Left ventricle myocardium superior (tissue), 1 donor: ENCODE measurements at regions not wholly inside any gene's neighbourhood (a gene's known extent, or its start where the extent isn't known, plus 50 kb on each side); places are given as distances from the start of the nearest gene placed in this dataset.

Source experiments
- ATAC-seq: fragments of 200-7000 bp; cut with Tn5 transposase; one replicate; pipeline ENCODE4 v1.9.1; 2020; ENCODE audit warnings: mild to moderate bottlenecking, moderate library complexity
- DNase-seq: peaks from one replicate; pipeline ENCODE4 v3.0.0-alpha.2; 2020
- intact Hi-C: fragments of 100-400 bp; cut with micrococcal nuclease; formaldehyde crosslinking; loops from one replicate; pipeline ENCODE4 v1.11.0; 2022
- donor health status: DM: no; HTN: yes; CAD: no; lungs with severe emphysema.

DNA sequence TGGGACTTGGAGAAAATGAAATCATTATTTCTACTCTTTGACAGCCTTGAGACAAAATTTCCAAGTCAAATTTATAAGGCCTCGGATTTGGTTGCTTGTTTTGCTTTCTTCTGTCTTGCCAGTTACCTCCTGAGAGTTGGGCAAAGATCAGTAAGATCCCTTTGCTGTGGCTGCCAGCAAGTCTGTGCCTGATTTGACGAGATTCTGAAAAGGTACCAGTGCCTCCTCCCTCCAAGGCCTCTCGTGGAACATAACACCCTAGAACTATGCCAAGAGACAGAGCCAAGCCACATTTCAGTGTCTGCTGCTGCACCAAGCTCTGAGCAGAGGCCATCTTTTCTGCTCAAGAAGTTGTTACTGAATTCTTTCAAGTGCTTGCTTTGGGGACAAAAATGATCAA, 61.0 kb downstream of the GTPBP8 start:
- DNase-seq = no peak
- ATAC-seq = peak; percentile 47
- intact Hi-C loops = loop anchor here (2.0 kb wide), 1 partner anchor 235 kb away; no protein-coding TSS in a partner anchor

- intact Hi-C loops = no loop called here
- DNase-seq (no peak), ATAC-seq (no peak)
These were observed 62.4 kb downstream of the GTPBP8 start for GRCh38 chr3:113053169-113053568.

- ATAC-seq (no peak), DNase-seq (no peak)
- intact Hi-C loops = no loop called here
These were observed 63.8 kb downstream of the GTPBP8 start for GRCh38 chr3:113054552-113054951.

GRCh38 chr3:113055201-113055600, 64.4 kb downstream of the GTPBP8 start:
- intact Hi-C loops = no loop called here
- ATAC-seq (no peak), DNase-seq (no peak)

DNA sequence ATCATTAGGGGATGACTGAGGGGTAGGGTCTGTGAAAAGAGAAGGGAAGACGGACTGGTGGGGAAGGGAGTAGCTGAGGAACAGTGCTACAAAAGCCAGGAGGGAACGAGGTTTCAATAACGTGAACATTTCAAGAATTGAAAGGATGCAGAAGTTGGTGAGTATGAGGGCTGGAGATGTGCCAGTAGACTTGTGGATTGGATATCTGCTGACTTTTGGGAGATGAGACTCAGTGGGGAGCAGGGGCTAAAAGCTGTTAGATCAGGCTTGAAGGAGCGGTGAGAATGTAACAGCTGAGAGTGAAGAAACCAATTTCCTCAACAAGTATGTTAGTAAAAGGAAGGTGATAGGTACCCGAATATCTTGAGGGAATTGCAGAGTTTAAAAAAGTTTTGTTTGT, 65.2 kb downstream of the GTPBP8 start:
- no peak for ATAC-seq
- no peak for DNase-seq
- intact Hi-C loops = no loop called here

- no peak for DNase-seq
- intact Hi-C loops = no loop called here
These were observed 66.3 kb downstream of the GTPBP8 start for GRCh38 chr3:113057117-113057516.

DNA sequence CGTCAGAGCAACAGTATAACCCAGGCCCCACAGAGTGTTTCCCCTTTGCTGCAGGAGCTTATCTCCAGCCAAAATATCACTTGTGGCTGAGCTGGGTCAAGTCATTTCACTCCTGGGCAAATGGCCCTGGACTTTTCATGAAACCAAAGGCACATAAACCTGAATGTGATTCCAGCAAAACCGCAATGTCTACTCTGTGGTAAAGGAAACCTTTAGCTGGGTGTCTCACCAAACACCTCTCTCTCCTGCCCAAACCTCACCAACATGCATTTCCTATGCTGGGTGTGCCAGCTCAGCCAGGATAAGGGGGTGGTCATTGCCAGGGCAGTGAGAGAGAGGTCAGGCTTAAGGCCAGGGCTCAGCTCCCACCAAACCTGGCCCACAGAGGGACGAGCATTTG, 67.4 kb downstream of the GTPBP8 start:
- no peak for ATAC-seq
- intact Hi-C loops = no loop called here

More at GRCh38 chr3:113057117-113057516, 66.3 kb downstream of the GTPBP8 start:
- ATAC-seq = no peak

GRCh38 chr3:113062705-113063104, 71.9 kb downstream of the GTPBP8 start:
- DNase-seq = no peak
- ATAC-seq = no peak
- intact Hi-C loops = no loop called here

More for the DNA sequence above, 67.4 kb downstream of the GTPBP8 start:
- no peak for DNase-seq

DNA sequence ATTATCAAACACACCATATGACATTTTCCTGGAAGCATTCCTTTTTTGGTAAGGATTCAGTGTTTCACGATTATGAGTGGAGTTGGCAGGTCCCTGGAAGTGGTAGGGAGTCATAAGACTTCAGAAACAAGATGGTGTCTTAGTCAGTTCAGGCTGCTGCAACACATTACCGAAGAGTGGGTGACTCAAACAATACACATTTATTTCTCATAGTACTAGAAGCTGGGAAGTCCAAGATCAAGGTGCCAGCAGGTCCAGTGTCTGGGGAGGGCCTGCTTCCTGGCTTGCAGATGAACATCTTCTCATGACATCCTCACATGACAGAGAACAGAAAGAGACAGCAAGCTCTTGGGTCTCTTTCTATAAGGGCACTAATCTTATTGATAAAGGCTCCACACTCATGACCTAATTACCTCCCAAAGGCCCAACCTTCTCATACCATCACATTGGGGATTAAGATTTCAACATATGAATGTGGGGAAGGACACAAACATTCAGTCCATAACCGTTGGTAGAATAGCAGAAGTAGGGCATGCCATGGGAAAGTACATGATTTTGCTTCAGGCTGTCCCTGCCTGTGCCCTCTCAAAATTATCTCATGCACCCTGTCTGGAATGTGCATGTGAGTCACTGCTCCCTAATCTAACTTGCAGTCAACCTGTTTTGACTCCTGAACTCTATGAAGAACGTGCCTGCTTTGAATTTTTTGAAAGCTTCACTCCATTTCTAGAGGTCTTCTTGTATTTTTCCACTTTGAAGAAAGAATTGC, 72.5 kb downstream of the GTPBP8 start:
- no peak for DNase-seq
- intact Hi-C loops = no loop called here
- ATAC-seq = no peak

- ATAC-seq (no peak), DNase-seq (no peak)
- intact Hi-C loops = no loop called here
These were observed 73.4 kb downstream of the GTPBP8 start for GRCh38 chr3:113064183-113064582.

DNA sequence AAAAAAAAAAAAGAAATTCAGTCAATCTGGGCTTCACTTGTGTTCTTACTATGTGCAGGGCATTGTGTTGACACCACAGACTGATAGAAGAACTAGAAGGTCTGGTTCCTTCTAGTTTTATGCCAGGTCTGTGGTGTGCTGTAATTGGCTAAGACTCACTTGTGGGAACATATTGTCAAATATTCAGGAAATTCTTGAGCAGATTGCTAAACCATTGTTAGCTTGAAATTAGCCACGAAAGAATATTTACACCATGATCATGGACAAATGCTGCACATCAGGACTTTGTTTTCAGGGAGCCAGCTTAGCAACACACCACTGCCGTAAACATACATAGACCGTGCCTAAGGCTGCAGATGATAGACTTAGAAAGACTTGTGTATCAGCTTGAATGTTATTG, 74.6 kb downstream of the GTPBP8 start:
- ATAC-seq = no peak
- no peak for DNase-seq
- intact Hi-C loops = no loop called here

DNA sequence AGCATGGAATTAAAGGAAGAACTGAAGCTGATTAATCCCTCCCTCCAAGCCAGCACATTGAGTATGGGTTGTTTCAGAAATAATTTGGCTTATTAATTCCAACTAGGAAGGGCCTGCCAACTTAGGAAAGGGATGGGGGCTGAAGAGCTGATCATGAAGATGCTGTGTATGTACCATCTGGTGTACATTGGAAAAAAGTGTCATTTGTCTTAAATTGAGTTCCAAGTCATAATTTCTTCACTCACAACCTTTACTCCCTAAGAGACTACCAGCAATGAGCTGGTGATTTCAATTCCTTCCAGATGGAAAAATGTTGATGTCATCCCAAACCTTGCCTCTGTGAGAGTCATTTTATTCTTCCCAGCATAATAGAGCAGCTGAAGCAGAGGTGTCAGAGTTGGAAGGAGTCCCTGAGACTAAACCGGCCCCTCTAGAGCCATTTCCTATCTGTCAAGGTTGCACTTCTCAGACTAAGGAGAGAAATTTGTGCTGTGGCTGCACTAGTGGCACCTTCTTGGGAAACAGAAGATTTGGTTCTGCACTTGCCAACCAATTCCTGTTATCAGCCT, 79.4 kb downstream of the GTPBP8 start:
- intact Hi-C loops = no loop called here
- ATAC-seq (peak; percentile 45), DNase-seq (no peak)

DNA sequence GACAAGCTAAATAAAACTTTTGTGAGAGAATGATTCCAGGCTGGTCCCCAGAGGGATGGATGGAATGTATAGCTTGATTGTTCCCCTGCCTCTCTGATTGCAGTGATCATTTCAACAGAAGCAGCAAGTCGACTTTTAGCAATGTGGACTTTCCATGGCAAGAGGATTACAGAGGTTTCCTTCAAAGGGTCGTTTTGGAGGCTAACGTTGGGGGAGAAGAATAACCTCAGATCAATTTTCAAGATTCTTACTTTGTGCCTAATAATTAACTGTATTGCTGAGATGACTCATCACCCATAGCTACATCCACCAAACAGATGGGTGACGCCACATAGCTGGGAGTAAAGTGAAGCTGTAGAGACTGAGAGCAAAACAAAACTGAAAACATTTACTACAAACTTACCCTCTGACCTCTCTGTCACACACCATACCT, 79.9 kb downstream of the GTPBP8 start:
- DNase-seq = no peak
- ATAC-seq = no peak
- intact Hi-C loops = no loop called here

DNA sequence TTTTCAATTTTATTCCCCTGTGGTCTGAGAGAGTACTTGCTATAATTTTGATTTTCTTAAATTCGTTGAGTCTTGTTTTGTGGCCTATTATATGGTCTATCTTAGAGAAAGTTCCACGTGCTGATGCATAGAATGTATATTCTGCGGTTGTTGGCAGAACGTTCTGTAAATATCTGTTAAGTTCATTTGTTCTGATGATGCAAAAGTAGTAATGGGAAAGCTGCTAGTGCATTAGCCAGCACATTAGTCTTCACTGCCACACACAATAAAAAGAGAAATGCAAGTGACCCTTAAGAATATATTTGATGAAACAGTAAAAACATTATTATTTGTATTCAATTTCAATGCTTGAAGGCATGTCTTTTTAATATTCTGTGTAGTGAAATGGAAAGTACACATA, 84.8 kb downstream of the GTPBP8 start:
- ATAC-seq (no peak), DNase-seq (no peak)
- intact Hi-C loops = no loop called here

DNA sequence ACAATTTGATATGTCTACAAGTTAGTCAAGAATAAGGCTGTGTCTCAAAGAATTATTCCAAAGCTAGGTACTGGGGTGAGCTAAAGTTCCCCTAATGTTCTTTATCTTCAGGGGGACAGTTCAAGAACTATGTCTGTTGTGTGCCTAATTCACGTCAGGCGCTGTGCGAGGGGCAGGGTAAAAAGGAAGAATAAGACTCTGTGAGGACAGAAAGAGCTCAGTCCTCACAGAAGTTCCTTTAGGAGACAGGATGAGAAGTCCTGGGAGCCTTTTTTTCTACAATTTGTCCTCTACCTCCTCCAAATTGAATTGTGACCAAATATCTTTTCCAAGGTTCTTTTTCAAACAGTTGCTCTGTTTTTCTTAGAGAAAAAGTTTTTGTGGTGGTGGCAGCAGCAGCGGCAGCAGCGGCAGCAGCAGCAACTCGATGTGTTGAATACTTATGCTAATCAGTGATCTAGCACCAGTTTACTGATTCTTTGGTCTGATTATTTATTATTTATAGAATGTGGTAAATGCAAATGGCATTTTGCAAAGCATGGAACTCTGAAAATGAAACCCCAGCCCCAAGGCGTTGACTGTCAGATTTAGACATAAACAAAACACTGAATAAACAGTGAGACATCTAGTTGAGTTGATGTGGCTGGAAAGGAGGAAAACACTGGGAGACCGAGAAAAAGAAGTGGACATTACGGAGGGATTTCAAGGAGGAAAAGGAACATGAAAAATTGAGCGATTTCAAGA, 88.6 kb downstream of the GTPBP8 start:
- ATAC-seq = no peak
- intact Hi-C loops = no loop called here
- DNase-seq = no peak

- peak; percentile 41 for DNase-seq
These were observed 94.0 kb downstream of the GTPBP8 start for GRCh38 chr3:113084777-113085176.

GRCh38 chr3:113086560-113087461, 96.0 kb downstream of the GTPBP8 start:
- intact Hi-C loops = no loop called here
- ATAC-seq (no peak), DNase-seq (no peak)

More at GRCh38 chr3:113084777-113085176, 94.0 kb downstream of the GTPBP8 start:
- peak; percentile 38 for ATAC-seq
- intact Hi-C loops = no loop called here

DNA sequence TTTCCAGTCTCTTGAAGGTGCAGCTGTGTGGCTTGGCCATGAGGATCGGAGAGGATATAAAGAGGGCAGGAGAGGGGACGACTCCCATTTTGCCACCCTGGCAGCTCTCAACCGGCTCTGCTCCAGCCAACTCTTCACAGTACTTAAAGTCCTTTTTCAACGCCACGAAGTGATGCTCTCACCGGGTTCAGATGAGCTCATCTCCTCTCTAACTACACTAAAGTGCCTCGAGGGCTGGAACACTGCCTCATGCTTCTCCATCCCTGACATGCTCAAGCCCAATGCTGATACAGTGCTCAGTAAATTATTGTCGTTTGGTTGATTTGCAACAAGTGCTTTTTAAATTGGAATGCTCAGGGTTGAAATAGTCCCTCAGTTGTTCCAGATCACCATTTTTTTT, 97.8 kb downstream of the GTPBP8 start:
- ATAC-seq (no peak), DNase-seq (no peak)
- intact Hi-C loops = no loop called here

DNA sequence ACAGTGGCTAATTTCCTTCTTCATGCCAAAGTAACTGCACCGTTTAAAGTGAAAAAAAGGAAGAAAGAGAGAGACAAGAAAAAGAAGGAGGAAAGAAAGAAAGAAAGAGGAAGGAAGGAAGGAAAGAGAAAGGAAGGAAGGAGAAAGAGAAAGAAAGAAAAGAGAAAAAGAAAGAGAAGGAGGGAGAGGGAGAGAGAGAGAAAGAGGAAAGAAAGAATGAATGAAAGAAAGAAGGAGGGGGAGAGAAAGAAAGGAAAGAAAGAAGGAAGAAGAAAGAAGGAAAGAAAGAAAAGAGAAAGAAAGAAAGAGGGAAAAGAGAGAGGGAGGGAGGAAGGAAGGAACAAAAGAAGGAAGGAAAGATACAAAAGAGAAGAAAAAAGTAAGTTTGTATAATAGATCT, 100.6 kb downstream of the GTPBP8 start:
- no peak for ATAC-seq
- intact Hi-C loops = no loop called here
- no peak for DNase-seq
